PC-3 (cell line): ENCODE measurements at regions not wholly inside any gene's neighbourhood (a gene's known extent, or its start where the extent isn't known, plus 50 kb on each side); places are given as distances from the start of the nearest gene placed in this dataset.

Experiments used
- CTCF ChIP-seq: fragments of 300-600 bp; sonication (generic); conservative IDR thresholded peaks from 2 replicates; pipeline ENCODE4 v1.5.1; 2017; ENCODE audit warnings: antibody characterized with exemption, low read depth, mild to moderate bottlenecking, low read length
- EZH2 ChIP-seq: fragments of 300-600 bp; sonication (generic); IDR thresholded peaks from one replicate; pipeline ENCODE4 v1.6.1; 2017; ENCODE audit warnings: antibody characterized with exemption, mild to moderate bottlenecking, low read length; ENCODE audit not compliant: unreplicated experiment

GRCh38 chr5:124649491-124650146 lies 96.8 kb downstream of the ZNF608 start:
- TF ChIP-seq CTCF = no peak
- no peak for TF ChIP-seq EZH2
